HG03045 (cell line): ENCODE measurements at regions not wholly inside any gene's neighbourhood (a gene's known extent, or its start where the extent isn't known, plus 50 kb on each side); places are given as distances from the start of the nearest gene placed in this dataset.

ENCODE experiments used
- ATAC-seq: cut with Tn5 transposase; IDR thresholded peaks from one replicate; pipeline ENCODE4 v1.9.1; 2021; ENCODE audit warnings: mild to moderate bottlenecking, moderate library complexity; ENCODE audit not compliant: unreplicated experiment

DNA sequence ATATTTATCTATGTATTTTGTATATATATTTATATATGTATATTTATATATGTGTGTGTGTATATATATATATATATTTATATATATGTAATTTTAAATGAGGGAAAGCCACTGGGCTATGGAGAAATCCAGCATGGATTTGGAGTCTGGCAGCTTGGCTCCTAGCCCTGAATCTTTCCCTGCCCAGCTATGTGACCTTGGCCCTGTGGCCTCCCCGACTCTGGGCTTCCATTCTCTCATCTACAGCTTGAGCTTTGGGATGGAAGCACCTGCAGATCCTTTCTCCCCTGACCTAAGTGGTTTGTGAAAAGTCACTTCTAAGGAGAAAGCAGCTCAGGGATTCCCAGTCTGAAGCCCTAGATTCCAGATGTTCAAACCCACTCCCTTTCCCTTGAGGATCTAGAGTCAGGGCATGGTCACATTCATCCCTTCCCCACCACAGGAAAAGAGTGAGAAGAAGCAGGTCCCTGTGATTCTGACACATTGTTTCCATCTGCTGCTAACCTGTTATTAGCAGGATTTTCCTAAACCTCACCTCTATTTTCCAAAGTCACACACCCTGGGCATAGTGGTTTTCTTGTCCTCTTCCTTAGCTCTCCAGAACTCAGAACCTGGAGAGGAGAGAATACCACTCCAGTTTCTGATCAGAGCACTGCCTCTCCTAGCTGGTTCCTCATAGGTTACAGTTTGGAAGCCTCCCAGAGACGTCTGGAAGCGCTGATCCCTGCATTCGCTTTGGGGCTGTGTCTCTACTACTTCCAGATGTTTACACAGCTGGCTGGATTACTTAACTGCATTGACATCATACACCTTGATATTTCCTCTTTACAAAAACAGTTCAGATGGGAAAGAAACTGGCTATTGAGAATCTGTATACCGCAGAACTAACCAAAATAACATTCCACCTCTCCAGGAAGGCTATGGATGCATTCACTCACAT lies 327.5 kb upstream of the ZMIZ1 start:
- no peak for ATAC-seq

DNA sequence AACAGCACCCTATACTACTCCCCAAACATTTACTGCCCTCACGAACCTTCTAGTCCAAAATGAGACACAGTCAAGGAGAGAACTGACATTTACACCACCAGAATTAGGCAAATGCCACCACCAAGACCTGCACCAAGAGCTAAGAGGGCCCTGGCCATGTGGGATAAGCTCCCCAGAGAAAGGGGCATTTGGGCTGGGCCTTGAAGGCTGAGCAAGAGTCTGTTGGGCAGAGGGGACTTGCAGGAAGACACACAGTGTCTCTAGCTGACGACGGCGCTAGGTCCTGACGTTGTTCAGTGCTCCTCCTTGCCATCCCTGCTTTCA lies 326.4 kb upstream of the ZMIZ1 start:
- no peak for ATAC-seq

DNA sequence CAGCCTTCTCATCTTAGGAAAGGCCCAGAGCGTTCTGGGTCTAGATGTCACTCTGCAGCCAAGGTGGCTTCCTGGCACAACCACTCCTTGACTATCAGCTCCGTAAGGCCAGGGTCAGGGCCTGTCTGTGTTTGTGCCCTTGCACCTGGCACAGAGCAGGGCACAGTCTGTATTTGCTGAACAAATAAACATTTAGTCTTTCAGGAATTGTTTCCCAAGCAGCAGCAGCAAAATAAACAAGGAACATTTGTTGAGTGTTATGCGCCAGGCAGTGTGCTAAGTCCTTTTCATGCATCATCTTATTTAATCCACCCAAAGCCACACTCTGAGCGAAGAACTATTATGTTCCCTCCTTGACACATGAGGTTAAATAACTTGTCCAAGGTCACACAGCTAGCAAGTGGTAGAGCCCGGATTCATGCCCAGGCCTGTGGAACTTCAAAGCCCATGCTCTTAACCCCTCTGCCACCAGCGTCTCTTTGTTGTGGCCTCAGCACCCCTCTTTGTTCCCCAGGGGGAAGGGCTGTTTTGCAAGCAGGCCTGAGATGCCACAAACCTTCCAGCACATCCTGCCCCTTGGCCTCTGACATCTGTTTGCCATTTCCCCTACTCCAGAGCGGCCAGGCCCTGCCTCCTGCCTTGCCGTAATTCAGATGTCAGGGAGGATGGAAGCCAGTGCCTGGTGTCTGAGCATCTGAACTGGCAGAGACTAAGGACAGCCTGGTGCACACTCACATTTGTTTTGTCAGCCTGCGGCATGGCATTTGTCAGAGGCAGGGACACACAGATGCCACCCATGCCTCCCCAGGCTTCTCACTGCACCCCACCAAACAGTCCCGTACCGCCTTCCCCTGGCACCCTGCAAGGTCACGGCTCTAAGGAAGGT lies 325.8 kb upstream of the ZMIZ1 start:
- no peak for ATAC-seq

DNA sequence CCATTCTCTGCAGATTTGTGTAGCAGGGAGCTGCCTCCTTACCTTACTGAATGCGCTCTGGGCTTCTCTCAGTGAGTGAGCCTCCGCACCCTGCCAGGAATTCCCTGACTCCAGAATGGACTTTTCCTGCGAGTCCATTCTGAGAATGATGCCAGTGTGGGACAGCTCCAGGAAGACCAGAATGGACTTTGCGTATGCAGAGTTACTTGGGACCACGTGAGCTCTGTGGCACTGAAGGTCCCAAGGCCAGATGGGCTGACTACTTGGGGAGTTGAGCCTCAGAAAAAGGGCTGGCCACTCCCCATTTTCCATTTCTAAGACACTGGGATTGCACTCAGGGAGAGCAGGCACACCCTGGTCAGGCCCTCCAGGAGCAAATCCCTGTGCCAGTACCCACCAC lies 324.7 kb upstream of the ZMIZ1 start:
- ATAC-seq, result no peak

DNA sequence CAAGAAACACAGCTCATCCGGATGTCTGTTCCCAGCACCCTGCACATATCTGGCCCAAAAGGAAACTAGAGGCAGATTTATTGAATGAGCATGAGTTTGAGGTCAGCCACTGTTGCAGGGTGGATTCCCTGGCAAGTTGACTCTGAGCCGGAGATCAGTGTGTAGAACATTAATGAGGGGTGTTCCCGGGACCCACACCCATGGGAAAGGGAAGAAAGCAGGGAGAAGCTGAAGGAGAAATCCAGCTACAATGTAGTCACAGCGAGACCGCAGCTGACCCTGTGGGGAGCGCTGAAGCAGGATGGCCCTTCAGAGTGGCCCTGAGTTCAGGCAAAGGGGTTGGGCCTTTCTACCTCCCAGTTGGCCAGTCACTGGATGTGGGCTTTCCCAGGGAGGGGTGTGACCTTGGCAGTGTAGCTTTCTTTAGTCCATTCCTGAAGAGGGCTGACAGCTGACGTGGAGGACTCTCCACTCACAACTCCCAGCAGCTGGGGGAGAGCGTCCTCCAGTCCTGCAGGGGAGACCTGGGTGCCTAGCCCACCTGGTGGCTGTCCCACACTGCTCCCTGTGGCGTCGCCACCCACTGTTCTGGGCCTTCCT lies 324.2 kb upstream of the ZMIZ1 start:
- ATAC-seq, result no peak

DNA sequence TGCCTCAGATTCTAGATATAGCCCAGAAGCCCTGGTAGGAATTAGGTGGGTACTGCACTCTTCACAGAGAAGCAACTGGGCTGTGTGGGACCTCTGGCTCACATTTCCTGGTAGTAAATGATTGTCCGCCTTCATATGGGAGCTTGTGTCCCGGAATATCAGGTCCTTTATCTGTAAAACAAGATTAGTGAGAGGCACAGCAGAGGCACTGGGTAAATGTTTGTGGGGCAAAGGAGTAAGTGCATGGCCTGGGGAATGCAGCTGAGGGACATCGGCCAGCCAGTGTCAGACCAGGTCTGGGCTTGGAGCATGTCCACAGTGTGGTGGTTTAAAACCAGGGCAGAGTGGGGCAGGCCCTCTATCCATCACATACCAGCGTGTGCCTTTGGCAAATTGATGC lies 323.3 kb upstream of the ZMIZ1 start:
- no peak for ATAC-seq

DNA sequence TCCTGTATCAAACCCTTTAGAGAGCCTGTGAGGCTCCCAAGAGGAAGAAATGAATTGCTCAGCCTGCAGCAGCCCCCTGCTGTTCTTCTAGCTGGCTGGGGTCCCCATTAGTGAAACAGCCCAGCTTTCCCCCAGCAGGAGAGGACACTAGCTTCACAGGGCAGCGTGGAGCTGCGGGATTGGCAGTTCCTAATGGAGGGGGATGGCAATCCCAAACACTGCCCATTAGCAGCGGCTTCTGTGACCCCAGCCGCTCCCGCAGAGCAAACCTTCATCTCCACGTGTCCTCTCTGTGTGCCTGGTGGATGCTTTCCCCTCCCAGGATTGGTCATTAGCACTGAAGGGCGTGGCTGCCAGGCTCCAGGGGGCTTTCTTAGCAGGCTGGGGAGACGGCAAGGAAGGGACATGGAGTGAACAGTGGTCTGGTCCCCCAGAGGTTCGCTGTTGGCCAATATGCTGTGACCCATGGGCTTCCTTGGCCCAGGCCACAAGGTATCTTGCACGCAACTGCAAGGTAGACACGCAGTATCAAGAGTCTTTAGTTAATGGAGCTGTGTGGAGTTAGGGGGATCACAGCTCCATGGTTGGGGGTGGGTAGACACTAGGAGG lies 322.5 kb upstream of the ZMIZ1 start:
- ATAC-seq, result no peak

DNA sequence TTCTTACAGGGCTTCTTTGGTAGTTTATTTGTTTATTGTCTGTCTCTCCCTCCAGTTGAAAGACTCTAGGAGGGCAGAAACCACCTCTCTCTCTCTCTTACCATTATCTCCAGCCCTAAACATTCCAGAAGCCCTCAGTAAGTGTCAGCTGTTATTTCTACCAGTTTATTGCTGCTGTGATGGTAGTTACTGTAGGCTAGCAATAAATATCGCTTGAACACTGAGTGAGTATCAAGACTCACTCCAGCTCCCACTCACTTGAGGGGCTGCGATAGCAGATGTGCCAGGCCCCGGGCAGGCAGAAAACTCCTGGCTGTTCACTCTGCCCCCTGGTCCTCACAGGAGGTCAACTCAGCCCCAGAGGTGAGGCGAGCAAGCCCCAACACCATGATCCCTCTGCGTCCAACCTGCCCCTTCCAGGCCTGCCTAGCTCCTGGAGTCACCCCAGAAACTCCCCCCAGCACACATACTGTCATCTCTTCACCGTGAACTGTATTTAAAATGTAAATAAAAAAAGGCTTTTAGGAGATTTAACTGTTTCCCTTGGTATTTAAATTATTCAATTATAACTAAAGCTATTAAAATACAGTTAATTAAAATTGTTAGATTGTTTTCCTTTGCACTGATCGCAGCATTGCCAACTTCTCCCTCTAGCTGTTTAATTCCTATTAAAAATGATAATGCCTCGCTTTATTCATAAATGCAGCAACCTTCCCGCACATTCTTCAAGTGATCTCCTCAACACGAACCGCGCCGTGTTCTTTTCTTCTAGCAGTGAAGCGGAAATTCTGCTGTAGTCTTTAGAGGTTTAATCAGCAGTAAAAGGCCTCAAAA lies 321.1 kb upstream of the ZMIZ1 start:
- no peak for ATAC-seq

DNA sequence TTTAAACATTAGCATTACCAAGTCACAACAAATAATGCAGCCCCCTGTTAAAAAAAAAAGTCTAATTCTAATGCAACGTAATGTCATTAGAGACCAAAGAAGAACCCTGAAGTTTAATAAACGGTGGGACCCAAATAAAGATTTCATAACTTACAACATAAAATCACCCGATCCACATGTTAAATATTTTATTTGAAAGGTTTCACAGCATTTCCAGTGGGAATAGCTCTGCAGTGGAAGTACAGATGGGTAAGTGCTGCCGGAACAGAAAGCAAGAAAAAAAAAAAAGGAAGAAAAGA lies 320.6 kb upstream of the ZMIZ1 start:
- no peak for ATAC-seq

DNA sequence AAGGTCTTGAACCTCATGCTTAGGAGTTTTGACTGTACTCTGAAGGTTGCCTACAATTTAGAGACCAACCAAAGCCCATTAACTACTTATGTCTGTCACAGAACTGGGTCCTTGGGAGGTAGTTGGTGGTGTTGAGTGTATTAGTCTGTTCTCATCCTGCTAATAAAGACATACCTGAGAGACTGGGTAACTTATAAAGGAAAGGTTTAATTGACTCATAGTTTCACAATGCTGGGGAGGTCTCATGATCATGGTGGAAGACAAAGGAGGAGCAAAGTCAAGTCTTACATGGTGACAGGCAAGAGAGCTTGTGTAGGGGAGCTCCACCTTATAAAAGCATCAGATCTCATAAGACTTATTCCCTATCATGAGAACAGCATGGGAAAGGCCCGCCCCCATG lies 319.6 kb upstream of the ZMIZ1 start:
- no peak for ATAC-seq

DNA sequence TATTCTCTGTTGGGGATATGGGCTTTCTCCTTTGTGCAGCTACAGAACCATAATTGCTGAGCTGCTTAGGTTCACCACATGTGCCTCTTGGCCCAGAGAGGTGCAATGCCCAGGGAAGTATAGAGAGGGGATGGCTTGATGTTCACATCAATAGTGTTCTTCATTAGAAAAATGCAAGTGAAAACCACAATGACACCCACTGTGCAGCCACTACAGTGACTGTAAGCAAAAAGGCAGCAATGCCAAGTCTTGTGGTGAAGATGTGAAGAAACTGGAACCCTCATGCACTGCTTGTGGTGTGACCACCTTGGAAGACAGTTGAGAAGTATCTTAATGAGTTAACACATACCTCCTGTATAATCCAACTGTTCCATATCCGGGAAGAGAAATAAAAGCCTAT lies 318.9 kb upstream of the ZMIZ1 start:
- ATAC-seq, result no peak

DNA sequence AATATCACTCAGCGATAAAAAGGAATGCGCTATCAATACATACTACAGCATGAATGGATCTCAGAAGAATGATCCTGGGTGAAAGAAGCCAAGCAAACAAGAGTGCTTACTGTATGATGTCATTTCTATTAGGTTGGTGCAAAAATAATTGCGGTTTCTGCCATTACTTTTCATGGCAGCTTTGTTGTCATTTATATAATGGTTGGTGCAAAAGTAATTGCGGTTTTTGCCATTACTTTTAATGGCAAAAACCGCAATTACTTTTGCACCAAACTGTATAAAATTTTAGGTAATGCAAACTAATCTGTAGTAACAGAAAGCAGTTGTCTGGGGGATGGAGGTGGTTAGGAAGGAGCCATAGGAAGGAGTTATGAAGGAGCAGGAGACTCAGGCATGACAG lies 318.3 kb upstream of the ZMIZ1 start:
- no peak for ATAC-seq

DNA sequence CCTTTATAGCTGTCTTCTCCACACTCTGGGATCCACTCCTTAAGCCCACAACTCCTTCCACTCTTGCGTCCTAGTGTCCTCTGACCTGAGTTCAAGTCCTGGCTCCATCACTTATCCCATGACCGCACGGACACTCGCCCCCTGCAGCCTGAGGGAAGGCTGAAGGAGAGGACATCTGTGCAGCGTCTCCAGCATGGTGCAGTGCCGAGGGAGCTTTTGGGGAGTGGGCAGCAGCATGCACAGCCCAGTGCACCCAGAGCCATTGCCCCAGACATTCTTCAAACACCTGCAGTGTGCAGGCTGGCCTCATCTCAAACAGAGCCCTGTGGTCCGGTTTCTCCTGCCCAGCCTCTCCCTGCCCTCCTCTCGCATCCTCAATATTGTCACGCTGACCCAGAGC lies 317.1 kb upstream of the ZMIZ1 start:
- ATAC-seq, result no peak

DNA sequence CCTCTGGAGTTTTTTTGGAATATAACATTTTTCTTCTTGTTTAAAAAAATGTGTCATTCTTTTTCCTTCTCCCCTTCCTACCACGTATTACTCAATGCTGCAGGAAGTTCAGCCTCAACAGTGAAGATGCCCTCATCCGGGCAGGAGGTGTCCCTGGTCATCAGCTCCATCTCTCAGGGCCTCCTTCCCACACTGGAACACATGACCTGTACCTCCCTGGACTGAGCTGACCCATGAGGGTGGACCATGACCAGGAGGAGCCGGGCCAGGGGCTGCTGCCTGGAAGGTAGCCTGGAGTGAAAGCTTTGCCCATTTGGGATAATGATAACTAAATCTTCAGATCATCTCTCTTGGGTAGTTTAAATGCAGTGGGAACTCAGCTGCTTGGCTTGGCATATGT lies 316.5 kb upstream of the ZMIZ1 start:
- no peak for ATAC-seq

DNA sequence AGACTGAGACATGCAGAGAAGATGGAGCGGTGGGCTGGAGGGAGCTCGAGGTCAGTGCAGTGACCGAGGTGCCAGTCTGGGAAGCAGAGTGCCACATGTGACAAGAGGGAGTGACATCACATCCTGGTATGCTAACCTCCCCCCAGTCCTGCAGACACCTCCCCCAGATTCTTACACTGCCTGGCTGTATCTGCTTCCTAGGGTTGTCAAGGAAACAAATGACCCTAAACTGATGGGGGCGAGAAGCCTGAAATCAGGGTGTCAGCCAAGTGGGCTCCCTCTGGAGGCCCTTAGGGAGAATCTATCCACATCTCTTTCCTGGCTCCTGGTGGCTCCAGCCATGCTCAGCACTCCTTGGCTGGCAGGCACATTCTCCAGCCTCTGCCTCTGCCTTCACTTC lies 316.1 kb upstream of the ZMIZ1 start:
- ATAC-seq, result no peak

DNA sequence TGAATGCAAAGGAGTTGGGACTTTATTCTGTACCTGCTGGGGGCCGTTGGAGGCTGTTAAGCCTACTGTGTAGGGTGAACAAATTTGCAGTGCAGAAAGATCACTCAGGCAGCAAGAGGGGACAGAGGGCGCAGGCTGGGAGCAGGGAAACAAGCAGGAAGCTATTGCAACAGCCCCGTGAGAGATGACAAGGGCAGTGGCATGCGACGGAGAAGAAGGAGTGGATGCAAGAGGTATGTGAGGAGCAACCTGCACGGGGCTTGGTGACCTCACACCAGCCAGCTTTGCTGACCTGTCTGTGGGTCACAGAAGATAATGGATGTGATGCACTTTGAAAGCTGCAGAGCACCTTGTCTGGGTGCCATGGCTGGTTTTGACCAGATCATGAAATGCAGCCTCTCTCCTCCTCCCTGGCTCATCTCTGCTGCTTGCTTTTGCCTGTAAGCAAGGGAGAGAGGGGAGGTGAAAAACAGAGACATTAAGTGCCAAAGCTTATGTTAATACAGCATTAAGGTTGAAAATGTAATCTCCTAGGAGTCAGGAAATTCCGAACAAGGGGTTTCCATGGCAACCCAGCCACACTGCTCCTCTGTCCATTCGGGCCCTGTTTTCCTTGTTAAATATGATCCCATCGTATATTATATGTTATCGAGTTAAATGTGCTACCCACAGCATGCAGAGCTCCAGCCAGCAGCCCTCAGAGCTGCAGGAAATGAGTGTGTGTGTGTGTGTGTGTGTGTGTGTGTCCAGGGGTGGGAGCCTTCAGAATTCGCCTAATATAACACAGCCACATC lies 314.3 kb upstream of the ZMIZ1 start:
- no peak for ATAC-seq

DNA sequence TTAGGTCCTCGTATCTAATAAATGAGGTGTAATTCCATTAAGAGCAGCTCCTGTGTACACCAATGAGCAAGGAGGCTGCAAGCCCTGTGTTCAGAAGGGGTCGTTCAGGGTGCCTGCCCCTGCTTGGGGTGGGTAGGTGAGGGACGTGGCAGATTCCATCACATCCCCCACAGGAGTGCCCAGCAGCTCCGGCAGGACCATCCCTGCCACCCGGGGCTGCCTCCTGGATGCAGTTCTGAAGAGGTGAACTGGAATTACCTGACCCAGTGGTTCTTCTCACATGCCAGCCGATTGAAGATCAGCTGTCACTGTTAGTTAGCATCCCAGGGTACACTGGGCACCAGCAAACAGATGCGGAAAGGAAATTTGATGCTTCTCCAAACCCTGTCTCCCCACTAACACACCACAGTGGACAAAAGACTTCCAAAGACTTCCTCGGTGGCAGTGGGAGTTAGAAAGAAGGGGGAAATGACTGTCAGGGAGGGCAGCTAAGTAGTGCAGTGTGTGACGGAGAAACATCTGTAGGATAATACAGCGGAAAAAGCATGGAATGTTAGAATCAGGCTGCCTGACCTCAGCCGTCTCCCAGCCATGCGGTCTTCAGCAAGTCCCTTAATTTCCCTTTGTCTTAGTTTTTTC lies 313.6 kb upstream of the ZMIZ1 start:
- no peak for ATAC-seq

DNA sequence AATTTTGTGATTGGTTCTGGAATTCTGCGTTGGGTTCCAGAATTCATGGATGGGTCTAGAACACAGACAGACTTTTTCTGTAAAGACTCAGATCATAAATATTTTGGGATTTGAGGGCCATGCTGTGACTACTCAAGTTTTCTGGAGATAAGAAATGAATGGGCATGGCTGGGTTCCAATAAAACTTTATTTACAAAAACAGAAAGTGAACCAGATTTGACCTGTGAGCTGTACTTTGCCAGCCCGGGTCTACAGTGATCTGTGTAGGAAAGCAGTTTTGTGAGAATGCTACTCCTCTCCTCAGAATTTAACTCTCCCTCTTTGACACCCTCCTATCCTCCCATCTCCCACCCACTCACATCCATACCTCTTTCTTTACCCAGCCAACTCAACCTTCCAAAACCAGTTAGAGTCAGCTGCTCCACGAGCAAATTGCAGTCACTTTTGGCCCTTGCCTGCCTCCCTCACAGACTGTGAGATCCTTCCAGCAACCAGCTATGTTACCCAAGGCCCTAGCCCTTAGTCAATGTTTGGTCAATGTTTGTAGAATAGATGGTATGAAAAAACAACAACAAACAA lies 312.8 kb upstream of the ZMIZ1 start:
- ATAC-seq, result no peak
